ENCODE measurements at regions not wholly inside any gene's neighbourhood (a gene's known extent, or its start where the extent isn't known, plus 50 kb on each side); places are given as distances from the start of the nearest gene placed in this dataset.
"Not testable (repeated sequence)": the region's sequence is repeated elsewhere in the genome, so short reads cannot be mapped to it uniquely, and the experiment has no call there.

GRCh38 chr2:11077411-11077810, 77.9 kb upstream of the SLC66A3 start:
- no peak for DNase-seq

GRCh38 chr2:11079136-11079824, 76.0 kb upstream of the SLC66A3 start:
- peak; percentile 74 for DNase-seq

GRCh38 chr2:11080253-11081115, 74.8 kb upstream of the SLC66A3 start:
- no peak for DNase-seq

- DNase-seq, result no peak
Observed at GRCh38 chr2:11082880-11083279, 72.4 kb upstream of the SLC66A3 start.

- not testable (repeated sequence) for DNase-seq
Observed at GRCh38 chr2:11088821-11089220, 66.4 kb upstream of the SLC66A3 start.

- no peak for DNase-seq
Observed at GRCh38 chr2:11090187-11090586, 65.1 kb upstream of the SLC66A3 start.

GRCh38 chr2:11092701-11093335, 62.4 kb upstream of the SLC66A3 start:
- DNase-seq, result no peak

- no peak for DNase-seq
Observed at GRCh38 chr2:11093467-11093866, 61.8 kb upstream of the SLC66A3 start.

- DNase-seq, result no peak
Observed at GRCh38 chr2:11094021-11094810, 61.1 kb upstream of the SLC66A3 start.

- no peak for DNase-seq
Observed at GRCh38 chr2:11096591-11096990, 58.7 kb upstream of the SLC66A3 start.

GRCh38 chr2:11097038-11097720, 58.1 kb upstream of the SLC66A3 start:
- no peak for DNase-seq

GRCh38 chr2:11097854-11098387, 57.3 kb upstream of the SLC66A3 start:
- peak; percentile 84 for DNase-seq

GRCh38 chr2:11099122-11100065, 55.9 kb upstream of the SLC66A3 start:
- no peak for DNase-seq

GRCh38 chr2:11100130-11100529, 55.1 kb upstream of the SLC66A3 start:
- no peak for DNase-seq

- DNase-seq, result no peak
Observed at GRCh38 chr2:11100976-11101375, 54.3 kb upstream of the SLC66A3 start.

- DNase-seq, result no peak
Observed at GRCh38 chr2:11101430-11101829, 53.8 kb upstream of the SLC66A3 start.

- DNase-seq, result no peak
Observed at GRCh38 chr2:11102466-11102865, 52.8 kb upstream of the SLC66A3 start.

- no peak for DNase-seq
Observed at GRCh38 chr2:11102956-11103860, 52.1 kb upstream of the SLC66A3 start.

- no peak for DNase-seq
Observed at GRCh38 chr2:11103984-11104793, 51.1 kb upstream of the SLC66A3 start.
